WERI-Rb-1 (cell line): ENCODE measurements at regions not wholly inside any gene's neighbourhood (a gene's known extent, or its start where the extent isn't known, plus 50 kb on each side); places are given as distances from the start of the nearest gene placed in this dataset.
"Not testable (repeated sequence)": the region's sequence is repeated elsewhere in the genome, so short reads cannot be mapped to it uniquely, and the experiment has no call there.

Experiments used
- DNase-seq: peaks from one replicate; pipeline ENCODE4 v3.0.0-alpha.2; 2020
- H3K27ac ChIP-seq: fragments of 250-450 bp; sonication (Bioruptor Pico); 2 replicates; pipeline ENCODE4 v1.5.1; 2020; ENCODE audit warnings: mild to moderate bottlenecking, moderate library complexity
- H3K27me3 ChIP-seq: fragments of 250-450 bp; sonication (Bioruptor Pico); 2 replicates; pipeline ENCODE4 v1.5.1; 2021; ENCODE audit warnings: mild to moderate bottlenecking, low read depth, moderate library complexity; ENCODE audit not compliant: insufficient read depth, severe bottlenecking
- H3K36me3 ChIP-seq: fragments of 250-450 bp; sonication (Bioruptor Pico); 2 replicates; pipeline ENCODE4 v1.5.1; 2020; ENCODE audit warnings: mild to moderate bottlenecking, moderate library complexity
- H3K4me3 ChIP-seq: 2 replicates; pipeline ENCODE4 v1.5.1; 2011; ENCODE audit warnings: low read depth, mild to moderate bottlenecking, control low read depth, low read length
- H3K9me3 ChIP-seq: fragments of 250-450 bp; sonication (Bioruptor Pico); 2 replicates; pipeline ENCODE4 v1.5.1; 2021; ENCODE audit warnings: mild to moderate bottlenecking, moderate library complexity; ENCODE audit not compliant: severe bottlenecking
- TF ChIP-seq, protein P1 (sequence below): IDR thresholded peaks from 2 replicates; pipeline ENCODE4 v1.5.1; 2011; ENCODE audit warnings: low read depth, mild to moderate bottlenecking, control low read depth, inconsistent platforms, low read length

DNA sequence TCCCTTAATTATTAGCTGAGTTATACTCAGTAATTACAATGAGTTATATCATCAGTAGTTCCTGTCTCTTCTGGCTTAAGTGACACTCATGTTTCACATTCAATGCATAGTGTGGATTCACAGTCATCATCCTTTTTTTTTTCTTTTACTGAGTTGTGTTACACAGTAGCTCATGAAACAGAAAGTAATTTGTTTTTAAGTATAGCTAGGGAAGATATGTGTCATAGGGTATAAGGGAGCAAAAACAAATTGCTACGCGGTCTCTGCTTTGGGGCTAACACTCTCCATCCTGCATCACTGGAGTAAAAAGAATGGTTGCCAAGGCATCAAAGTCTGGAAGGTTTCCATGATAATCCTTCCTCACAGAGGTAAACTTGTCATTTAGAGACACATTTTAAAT lies 971.7 kb upstream of the NCAM2 start:
- TF ChIP-seq, protein P1, sequence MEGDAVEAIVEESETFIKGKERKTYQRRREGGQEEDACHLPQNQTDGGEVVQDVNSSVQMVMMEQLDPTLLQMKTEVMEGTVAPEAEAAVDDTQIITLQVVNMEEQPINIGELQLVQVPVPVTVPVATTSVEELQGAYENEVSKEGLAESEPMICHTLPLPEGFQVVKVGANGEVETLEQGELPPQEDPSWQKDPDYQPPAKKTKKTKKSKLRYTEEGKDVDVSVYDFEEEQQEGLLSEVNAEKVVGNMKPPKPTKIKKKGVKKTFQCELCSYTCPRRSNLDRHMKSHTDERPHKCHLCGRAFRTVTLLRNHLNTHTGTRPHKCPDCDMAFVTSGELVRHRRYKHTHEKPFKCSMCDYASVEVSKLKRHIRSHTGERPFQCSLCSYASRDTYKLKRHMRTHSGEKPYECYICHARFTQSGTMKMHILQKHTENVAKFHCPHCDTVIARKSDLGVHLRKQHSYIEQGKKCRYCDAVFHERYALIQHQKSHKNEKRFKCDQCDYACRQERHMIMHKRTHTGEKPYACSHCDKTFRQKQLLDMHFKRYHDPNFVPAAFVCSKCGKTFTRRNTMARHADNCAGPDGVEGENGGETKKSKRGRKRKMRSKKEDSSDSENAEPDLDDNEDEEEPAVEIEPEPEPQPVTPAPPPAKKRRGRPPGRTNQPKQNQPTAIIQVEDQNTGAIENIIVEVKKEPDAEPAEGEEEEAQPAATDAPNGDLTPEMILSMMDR, result no peak
- Histone ChIP-seq H3K9me3 (no peaks in the 10 kb centered on the region), H3K36me3 (no peaks in the 10 kb centered on the region), H3K4me3 (no peak overlapping the region), H3K27ac (no peak overlapping the region), H3K27me3 (peaks cover 29% of the 10 kb centered on the region)
- no peak for DNase-seq

DNA sequence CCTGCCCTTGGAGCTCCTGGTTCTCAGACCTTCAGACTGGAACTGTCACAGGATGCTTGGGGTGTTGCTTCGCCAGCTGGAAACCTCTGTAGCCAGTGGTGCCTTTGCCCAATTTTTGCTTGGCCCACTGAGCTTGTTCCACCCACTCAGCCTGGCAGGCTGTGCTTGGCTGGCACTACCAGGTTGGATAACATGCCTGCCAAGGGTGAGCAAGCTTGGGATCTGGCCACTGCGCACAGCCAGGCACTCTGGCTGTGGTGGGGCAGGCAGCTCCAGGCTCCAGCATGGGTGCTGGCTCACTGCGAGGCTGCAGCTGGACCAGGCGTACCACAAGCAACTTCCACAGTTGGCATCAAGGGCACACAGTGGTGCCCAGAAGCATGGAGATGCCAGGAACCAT lies 967.8 kb upstream of the NCAM2 start:
- peaks cover 15% of the 10 kb centered on the region for H3K27me3 ChIP-seq
- no peak for DNase-seq
- H3K4me3 ChIP-seq, result no peak overlapping the region
- H3K36me3 ChIP-seq, result no peaks in the 10 kb centered on the region
- no peaks in the 10 kb centered on the region for H3K9me3 ChIP-seq
- TF ChIP-seq, protein P1, result no peak
- no peak overlapping the region for H3K27ac ChIP-seq

DNA sequence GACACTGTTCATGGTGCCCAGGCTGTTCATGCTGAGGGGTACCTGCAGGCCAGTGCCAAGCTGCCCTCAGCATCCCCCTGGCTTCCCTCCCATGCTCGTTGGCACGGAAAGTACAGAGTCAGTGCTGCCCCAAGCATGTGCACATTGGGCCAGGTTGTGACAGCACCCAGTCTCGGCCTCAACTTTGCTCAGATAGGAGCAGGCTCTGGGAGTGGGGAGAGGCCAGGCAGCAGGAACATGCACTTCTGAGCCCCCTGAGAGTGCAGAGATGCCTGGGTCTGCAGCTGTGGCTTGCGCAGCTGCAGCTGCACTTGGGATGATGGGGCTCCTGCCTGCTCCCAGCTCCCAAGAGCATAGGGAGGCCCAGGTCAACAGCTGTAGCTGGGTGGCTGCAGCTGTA lies 966.4 kb upstream of the NCAM2 start:
- peaks cover 9% of the 10 kb centered on the region for H3K27me3 ChIP-seq
- DNase-seq, result no peak
- TF ChIP-seq, protein P1, result no peak
- H3K27ac ChIP-seq, result no peak overlapping the region
- no peaks in the 10 kb centered on the region for H3K9me3 ChIP-seq
- H3K36me3 ChIP-seq, result no peaks in the 10 kb centered on the region
- no peak overlapping the region for H3K4me3 ChIP-seq

DNA sequence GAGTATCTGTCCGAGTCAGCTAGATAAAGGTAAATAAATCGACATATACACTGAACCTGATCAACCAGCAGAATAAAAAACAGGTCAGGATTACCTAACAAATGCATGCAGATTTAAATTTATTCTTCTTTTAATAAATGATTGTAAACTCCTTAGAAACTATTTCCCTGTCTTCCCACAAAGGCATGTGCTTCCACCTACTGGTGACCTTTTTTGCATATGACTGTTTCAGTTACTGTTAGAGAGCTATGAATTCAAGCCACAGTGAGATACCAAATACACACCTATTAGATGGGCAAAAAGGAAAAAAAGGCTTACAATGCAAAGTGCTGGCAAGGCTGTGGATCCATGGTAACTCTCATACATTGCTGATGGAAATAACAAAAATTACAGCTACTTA lies 957.4 kb upstream of the NCAM2 start:
- no peak overlapping the region for H3K4me3 ChIP-seq
- TF ChIP-seq, protein P1, result 0 out of 2 replicates have a peak, but pooled peaks have one; percentile 7
- no peaks in the 10 kb centered on the region for H3K36me3 ChIP-seq
- H3K9me3 ChIP-seq, result no peaks in the 10 kb centered on the region
- no peak overlapping the region for H3K27ac ChIP-seq
- peaks cover 4% of the 10 kb centered on the region for H3K27me3 ChIP-seq
- DNase-seq, result no peak

DNA sequence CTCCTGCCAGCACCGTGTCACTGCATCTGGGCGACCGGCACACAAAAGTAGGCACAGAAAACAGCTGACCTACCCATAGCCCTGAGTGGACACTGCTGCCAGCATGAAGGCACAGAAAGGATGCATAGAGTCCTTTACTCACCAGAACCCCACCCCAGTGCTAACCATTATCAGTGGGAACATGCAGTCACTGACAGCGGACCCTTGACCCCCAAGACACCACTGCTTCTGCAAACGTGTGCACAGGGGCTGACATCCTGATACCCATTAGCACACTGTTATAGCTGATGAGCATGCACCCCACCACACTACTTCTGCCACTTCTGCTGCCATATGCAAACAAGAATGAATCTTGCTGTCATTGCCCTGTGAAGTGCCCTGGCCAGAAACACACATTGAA lies 953.0 kb upstream of the NCAM2 start:
- DNase-seq, result no peak
- H3K27me3 ChIP-seq, result peaks cover 4% of the 10 kb centered on the region
- no peak overlapping the region for H3K4me3 ChIP-seq
- no peaks in the 10 kb centered on the region for H3K36me3 ChIP-seq
- no peaks in the 10 kb centered on the region for H3K9me3 ChIP-seq
- TF ChIP-seq, protein P1, result no peak
- H3K27ac ChIP-seq, result no peak overlapping the region

DNA sequence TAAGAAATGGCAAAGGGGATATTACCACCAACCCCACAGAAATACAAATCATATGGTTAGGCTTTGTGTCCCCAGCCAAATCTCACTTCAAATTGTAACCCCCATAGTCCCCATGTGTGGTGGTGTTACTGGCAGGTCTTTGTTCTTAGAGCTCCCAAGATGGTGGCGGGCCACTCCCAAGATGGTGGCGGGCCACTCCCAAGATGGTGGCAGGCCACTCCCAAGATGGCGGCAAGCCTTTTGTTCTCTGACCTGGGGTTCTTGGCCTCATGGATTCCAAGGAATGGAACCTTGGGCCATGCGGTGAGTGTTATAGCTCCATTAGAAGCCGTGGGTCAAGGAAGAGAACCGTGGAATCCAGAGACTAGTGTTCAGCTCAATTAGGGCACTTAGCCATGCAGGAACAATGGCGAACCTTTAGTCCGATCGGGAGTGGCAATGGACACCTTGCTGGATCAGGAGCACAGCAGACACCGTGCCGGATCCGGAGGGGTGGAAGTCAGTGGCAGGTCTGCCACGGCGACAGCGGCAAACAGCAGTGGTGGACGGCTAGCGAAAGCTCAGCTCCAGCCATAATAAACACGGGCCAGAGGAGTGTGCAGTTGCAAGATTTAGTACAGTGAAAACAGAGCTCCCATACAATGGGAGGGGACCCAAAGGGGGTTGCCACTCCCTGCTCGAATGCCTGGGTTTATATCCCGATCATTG lies 949.9 kb upstream of the NCAM2 start:
- H3K4me3 ChIP-seq, DNase-seq, H3K27ac ChIP-seq, H3K36me3 ChIP-seq, H3K9me3 ChIP-seq: not testable (repeated sequence)
- H3K27me3 ChIP-seq, result peaks cover 12% of the 10 kb centered on the region
